ENCODE measurements at regions not wholly inside any gene's neighbourhood (a gene's known extent, or its start where the extent isn't known, plus 50 kb on each side); places are given as distances from the start of the nearest gene placed in this dataset.

- H3K9me3 ChIP-seq: no peaks in the 10 kb centered on the region
- no peak overlapping the region for H3K4me3 ChIP-seq
- no peak for DNase-seq
- peaks cover 0 to 13% (median 0%) of the 10 kb centered on the region in 7 donors for H3K27me3 ChIP-seq (replicated peaks in 1 of 7)
- no peaks in the 10 kb centered on the region for H3K36me3 ChIP-seq
- 64 to 78% (median 72%) methylated on average over 8 of the region's 8 CpGs for WGBS, 5 donors
- peak overlapping the region in 2 of 8 donors; percentile 22 to 28 for H3K27ac ChIP-seq
- TF ChIP-seq POLR2AphosphoS5 (IDR thresholded peaks at IDR 0.05) (peak in 1 of 3 donors; percentile 59), POLR2A (IDR thresholded peaks at IDR 0.05) (no peak), CTCF (IDR thresholded peaks at IDR 0.05 in 8 of 11, conservative IDR thresholded peaks at IDR 0.05 in 3 of 11) (no peak)
- intact Hi-C loops (cut with DNase I; ENCODE audit: low total_unique reads): no loop called here
- H3K4me1 ChIP-seq: peaks cover 5 to 85% (median 49%) of the 10 kb centered on the region in 6 donors
Measured at GRCh38 chr3:194275291-194275690, 75.8 kb downstream of the CPN2 start.

- H3K4me3 ChIP-seq: no peak overlapping the region
- TF ChIP-seq POLR2A (IDR thresholded peaks at IDR 0.05) (no peak), CTCF (IDR thresholded peaks at IDR 0.05 in 8 of 11, conservative IDR thresholded peaks at IDR 0.05 in 3 of 11) (no peak), POLR2AphosphoS5 (IDR thresholded peaks at IDR 0.05) (no peak)
- peak overlapping the region in 1 of 8 donors; percentile 40 for H3K27ac ChIP-seq
- peaks cover 0 to 9% (median 0%) of the 10 kb centered on the region in 7 donors for H3K27me3 ChIP-seq (replicated peaks in 1 of 7)
- DNase-seq: no peak
- intact Hi-C loops (cut with DNase I; ENCODE audit: low total_unique reads): no loop called here
- 64 to 83% (median 78%) methylated on average over 7 to 8 of the region's 8 CpGs for WGBS, 5 donors
- no peaks in the 10 kb centered on the region for H3K9me3 ChIP-seq
- H3K4me1 ChIP-seq: peaks cover 5 to 81% (median 45%) of the 10 kb centered on the region in 6 donors
- no peaks in the 10 kb centered on the region for H3K36me3 ChIP-seq
Measured at GRCh38 chr3:194275721-194276120, 75.4 kb downstream of the CPN2 start.

GRCh38 chr3:194276768-194277103, 74.4 kb downstream of the CPN2 start:
- no peak for DNase-seq
- H3K9me3 ChIP-seq: no peaks in the 10 kb centered on the region
- no peak overlapping the region for H3K4me3 ChIP-seq
- 63 to 81% (median 71%) methylated on average over 4 of the region's 4 CpGs for WGBS, 5 donors
- no peaks in the 10 kb centered on the region for H3K27me3 ChIP-seq (replicated peaks in 1 of 7)
- peaks cover 5 to 71% (median 36%) of the 10 kb centered on the region in 6 donors for H3K4me1 ChIP-seq
- intact Hi-C loops (cut with DNase I; ENCODE audit: low total_unique reads): no loop called here
- no peaks in the 10 kb centered on the region for H3K36me3 ChIP-seq
- no peak for TF ChIP-seq CTCF (IDR thresholded peaks at IDR 0.05 in 8 of 11, conservative IDR thresholded peaks at IDR 0.05 in 3 of 11)
- no peak for TF ChIP-seq POLR2AphosphoS5 (IDR thresholded peaks at IDR 0.05)
- no peak for TF ChIP-seq POLR2A (IDR thresholded peaks at IDR 0.05)
- peak overlapping the region in 6 of 8 donors; percentile 63 to 75 (median 72) for H3K27ac ChIP-seq

DNA sequence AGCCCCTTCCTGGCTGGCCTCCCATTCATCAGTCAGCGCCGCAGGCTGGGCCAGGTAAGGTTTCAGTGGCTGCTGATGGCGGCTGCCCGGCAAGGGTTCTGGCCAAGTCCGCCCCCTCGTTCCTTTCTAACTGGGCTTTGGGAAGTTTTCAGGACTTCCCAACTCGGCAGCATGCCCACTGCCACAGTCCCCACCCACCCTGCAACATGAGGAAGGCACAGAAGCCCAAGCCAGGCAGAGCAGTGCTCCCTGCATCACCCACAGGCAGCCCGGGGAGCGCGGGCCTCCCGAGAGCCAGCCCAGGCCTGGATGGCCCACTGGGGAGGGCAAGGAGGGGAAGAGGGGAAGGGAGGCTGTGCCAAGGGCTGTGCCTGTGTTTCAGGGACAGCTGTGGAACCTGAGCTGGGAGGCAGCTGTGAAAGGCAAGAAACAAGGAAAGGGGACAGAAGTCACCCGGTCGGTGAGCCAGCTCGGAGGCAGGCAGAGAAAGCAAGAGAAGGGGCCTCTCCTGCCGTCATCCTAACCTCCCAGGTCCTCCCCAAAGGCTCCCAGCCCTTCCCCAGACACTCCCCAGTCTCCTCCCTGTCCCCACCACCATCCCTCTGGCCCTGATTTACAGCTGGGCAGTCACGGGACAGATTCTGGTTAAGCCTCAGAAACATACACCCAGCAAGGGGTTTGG, 73.9 kb downstream of the CPN2 start:
- TF ChIP-seq POLR2AphosphoS5 (IDR thresholded peaks at IDR 0.05) (peak in 2 of 3 donors; percentile 51 to 54), POLR2A (IDR thresholded peaks at IDR 0.05) (no peak)
- H3K4me1 ChIP-seq: peaks cover 5 to 66% (median 33%) of the 10 kb centered on the region in 6 donors
- no peaks in the 10 kb centered on the region for H3K36me3 ChIP-seq
- no peak overlapping the region for H3K4me3 ChIP-seq
- no peaks in the 10 kb centered on the region for H3K9me3 ChIP-seq
- DNase-seq: no peak
- H3K27ac ChIP-seq: peak overlapping the region; percentile 3 to 75 (median 70)
- H3K27me3 ChIP-seq (replicated peaks in 1 of 7): no peaks in the 10 kb centered on the region
- intact Hi-C loops (cut with DNase I; ENCODE audit: low total_unique reads): no loop called here
- WGBS, 5 donors: 62 to 84% (median 69%) methylated on average over 9 to 16 of the region's 16 CpGs

All from spleen (tissue), 11 donors.